ENCODE measurements at regions not wholly inside any gene's neighbourhood (a gene's known extent, or its start where the extent isn't known, plus 50 kb on each side); places are given as distances from the start of the nearest gene placed in this dataset.
A peak's percentile ranks its signal among the peaks of the same experiment; 100 is the strongest.

GRCh38 chr2:180247658-180248057 lies 240.6 kb upstream of the CWC22 start:
- Histone ChIP-seq H3K4me1 (ENCODE audit: insufficient read depth, low read length) (no peaks in the 10 kb centered on the region), H3K9ac (ENCODE audit: low read length) (no peak overlapping the region), H3K9me3 (ENCODE audit: low read length) (no peaks in the 10 kb centered on the region), H3K9me2 (replicated peaks; ENCODE audit: low read length) (no peaks in the 10 kb centered on the region), H3K36me3 (ENCODE audit: low read depth, low read length) (no peaks in the 10 kb centered on the region), H3K4me3 (ENCODE audit: low read length) (no peak overlapping the region), H4K20me1 (ENCODE audit: low read length) (no peaks in the 10 kb centered on the region), H3K4me2 (ENCODE audit: low read length) (no peak overlapping the region), H3K79me2 (ENCODE audit: low read length) (no peaks in the 10 kb centered on the region), H3F3A (ENCODE audit: low read length, unreplicated experiment) (no peaks in the 10 kb centered on the region), H3K27me3 (ENCODE audit: low read length) (no peaks in the 10 kb centered on the region), H3K27ac (ENCODE audit: low read length) (no peak overlapping the region), H2AFZ (ENCODE audit: low read length) (no peak overlapping the region)
- no TSS peak for BruUV-seq (replicated peaks)
- ATAC-seq = no peak
- intact Hi-C loops (cut with micrococcal nuclease) = loop anchor here (10.0 kb wide), 2 partner anchors 507 to 807 kb away; no protein-coding TSS in a partner anchor
- ChIA-PET POLR2A (ENCODE audit: unreplicated experiment) (interaction anchor here (0.5 kb wide), 1 partner anchor 11 kb away, joined by 3 read pairs; no protein-coding TSS in a partner anchor), CTCF (interaction anchor here (0.5 kb wide), 1 partner anchor 122 kb away, joined by 3 read pairs; no protein-coding TSS in a partner anchor)
- DNase-seq = no peak
- no peak for TF ChIP-seq EZH2 (IDR thresholded peaks at IDR 0.05; ENCODE audit: low read length, unreplicated experiment)
- no peak for TF ChIP-seq EZH2phosphoT487 (IDR thresholded peaks at IDR 0.05; ENCODE audit: borderline replicate concordance, low read length)
- no peak for TF ChIP-seq CTCF (conservative IDR thresholded peaks at IDR 0.05; ENCODE audit: low read depth, low read length)

GRCh38 chr2:180246268-180246667 lies 239.2 kb upstream of the CWC22 start:
- TF ChIP-seq CTCF (conservative IDR thresholded peaks at IDR 0.05; ENCODE audit: low read depth, low read length) = no peak
- TF ChIP-seq EZH2phosphoT487 (IDR thresholded peaks at IDR 0.05; ENCODE audit: borderline replicate concordance, low read length) = no peak
- TF ChIP-seq EZH2 (IDR thresholded peaks at IDR 0.05; ENCODE audit: low read length, unreplicated experiment) = no peak
- no peaks in the 10 kb centered on the region for H4K20me1 ChIP-seq (ENCODE audit: low read length)
- H3K9me2 ChIP-seq (replicated peaks; ENCODE audit: low read length) = no peaks in the 10 kb centered on the region

GRCh38 chr2:180240774-180241173 lies 233.7 kb upstream of the CWC22 start:
- Histone ChIP-seq H2AFZ (ENCODE audit: low read length) (no peak overlapping the region), H3K4me2 (ENCODE audit: low read length) (no peak overlapping the region), H4K20me1 (ENCODE audit: low read length) (no peaks in the 10 kb centered on the region), H3K4me3 (ENCODE audit: low read length) (no peak overlapping the region), H3K9me3 (ENCODE audit: low read length) (no peaks in the 10 kb centered on the region), H3K4me1 (ENCODE audit: insufficient read depth, low read length) (no peaks in the 10 kb centered on the region), H3K27ac (ENCODE audit: low read length) (no peak overlapping the region), H3K9ac (ENCODE audit: low read length) (no peak overlapping the region), H3K27me3 (ENCODE audit: low read length) (no peaks in the 10 kb centered on the region), H3K36me3 (ENCODE audit: low read depth, low read length) (no peaks in the 10 kb centered on the region), H3K9me2 (replicated peaks; ENCODE audit: low read length) (no peaks in the 10 kb centered on the region), H3K79me2 (ENCODE audit: low read length) (no peaks in the 10 kb centered on the region), H3F3A (ENCODE audit: low read length, unreplicated experiment) (no peaks in the 10 kb centered on the region)
- peak; percentile 71 for TF ChIP-seq CTCF (conservative IDR thresholded peaks at IDR 0.05; ENCODE audit: low read depth, low read length)
- no peak for TF ChIP-seq EZH2phosphoT487 (IDR thresholded peaks at IDR 0.05; ENCODE audit: borderline replicate concordance, low read length)
- no peak for TF ChIP-seq EZH2 (IDR thresholded peaks at IDR 0.05; ENCODE audit: low read length, unreplicated experiment)
- DNase-seq (peak; percentile 65), ATAC-seq (peak; percentile 59; the same call in 1 of the 2 replicates)
- CTCF ChIA-PET = interaction anchor here (0.6 to 1.4 kb wide), 4 partner anchors 115 to 818 kb away, joined by 3 to 7 read pairs (median 4); no protein-coding TSS in a partner anchor
- no TSS peak for BruUV-seq (replicated peaks)
- intact Hi-C loops (cut with micrococcal nuclease) = loop anchor here (2.0 to 10.0 kb wide), 6 partner anchors 116 to 814 kb away; partner anchors contain the start of gene UBE2E3
- POLR2A ChIA-PET (ENCODE audit: unreplicated experiment) = no interaction called here

More at GRCh38 chr2:180246268-180246667, 239.2 kb upstream of the CWC22 start:
- Histone ChIP-seq H3K36me3 (ENCODE audit: low read depth, low read length) (no peaks in the 10 kb centered on the region), H3K4me3 (ENCODE audit: low read length) (no peak overlapping the region), H3F3A (ENCODE audit: low read length, unreplicated experiment) (no peaks in the 10 kb centered on the region), H3K4me2 (ENCODE audit: low read length) (no peak overlapping the region), H3K79me2 (ENCODE audit: low read length) (no peaks in the 10 kb centered on the region), H3K4me1 (ENCODE audit: insufficient read depth, low read length) (no peaks in the 10 kb centered on the region), H3K9ac (ENCODE audit: low read length) (no peak overlapping the region), H3K9me3 (ENCODE audit: low read length) (no peaks in the 10 kb centered on the region), H3K27me3 (ENCODE audit: low read length) (no peaks in the 10 kb centered on the region), H2AFZ (ENCODE audit: low read length) (no peak overlapping the region), H3K27ac (ENCODE audit: low read length) (no peak overlapping the region)
- ATAC-seq (no peak), DNase-seq (no peak)
- no TSS peak for BruUV-seq (replicated peaks)
- CTCF ChIA-PET = no interaction called here
- intact Hi-C loops (cut with micrococcal nuclease) = loop anchor here (10.0 kb wide), 2 partner anchors 509 to 809 kb away; no protein-coding TSS in a partner anchor
- POLR2A ChIA-PET (ENCODE audit: unreplicated experiment) = no interaction called here
